HG03457 (cell line): ENCODE measurements at regions not wholly inside any gene's neighbourhood (a gene's known extent, or its start where the extent isn't known, plus 50 kb on each side); places are given as distances from the start of the nearest gene placed in this dataset.
A peak's percentile ranks its signal among the peaks of the same experiment; 100 is the strongest.

Experiments
- ATAC-seq: cut with Tn5 transposase; IDR thresholded peaks from one replicate; pipeline ENCODE4 v1.9.1; 2021; ENCODE audit warnings: moderate number of reproducible peaks; ENCODE audit not compliant: unreplicated experiment

DNA sequence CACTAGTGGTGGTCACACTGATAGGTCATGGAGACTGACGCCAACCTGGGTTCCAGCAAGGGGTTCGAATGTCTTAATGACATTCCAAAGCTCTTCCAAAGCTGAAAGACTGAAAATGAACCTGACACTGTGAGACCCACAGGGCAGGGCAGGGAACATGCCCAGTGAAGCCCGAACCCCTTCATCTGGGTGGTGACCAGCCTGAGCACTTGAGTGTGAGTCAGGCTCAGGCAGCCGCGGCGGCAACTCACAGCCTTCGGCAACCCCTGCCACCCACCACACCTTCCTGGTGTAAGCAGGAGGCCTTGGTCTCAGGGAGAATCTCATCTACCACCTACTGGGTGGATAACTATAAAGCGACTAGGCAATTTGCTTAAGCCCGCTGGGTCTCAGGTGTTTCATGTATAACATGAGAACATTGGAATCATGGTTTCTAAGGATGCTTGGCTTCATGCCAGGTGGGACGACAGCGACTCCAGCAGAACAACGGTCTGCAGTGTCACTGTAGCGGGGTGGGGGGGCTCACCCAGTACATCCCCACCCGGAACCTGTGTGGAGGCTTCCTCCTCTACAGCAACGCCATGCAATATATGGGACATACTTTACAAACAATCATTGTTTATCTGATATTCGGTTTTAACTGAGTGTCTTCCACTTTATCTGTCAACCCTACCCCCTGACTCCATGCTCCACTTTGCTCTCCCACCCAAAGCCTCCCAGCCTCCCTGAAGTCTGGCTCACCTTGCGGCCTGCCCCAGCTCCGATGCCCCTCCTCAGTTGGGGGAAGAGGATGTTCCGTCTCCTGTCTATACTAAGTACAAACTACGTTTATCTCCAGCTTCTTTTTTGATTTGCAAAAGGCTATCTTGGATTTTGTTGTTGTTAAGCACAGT is 125.0 kb upstream of the MEF2A start:
- no peak for ATAC-seq

DNA sequence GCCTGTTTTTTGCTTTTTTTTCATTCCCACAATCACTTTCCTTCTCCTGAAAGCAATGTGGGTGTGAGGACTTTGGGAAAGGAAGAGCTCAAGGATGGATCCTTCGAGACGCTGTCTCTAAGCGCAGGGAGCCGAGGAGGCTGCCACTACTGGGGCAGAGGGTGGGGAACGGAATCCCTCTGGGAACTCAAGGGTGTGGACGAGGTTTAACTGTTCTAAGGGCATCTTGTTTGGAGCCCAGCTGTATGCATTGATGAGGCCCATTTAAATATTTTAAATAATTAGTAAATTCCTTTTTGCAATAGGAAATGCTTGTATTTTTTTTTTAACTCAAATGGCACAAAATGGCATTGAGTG is 124.4 kb upstream of the MEF2A start:
- ATAC-seq: no peak

DNA sequence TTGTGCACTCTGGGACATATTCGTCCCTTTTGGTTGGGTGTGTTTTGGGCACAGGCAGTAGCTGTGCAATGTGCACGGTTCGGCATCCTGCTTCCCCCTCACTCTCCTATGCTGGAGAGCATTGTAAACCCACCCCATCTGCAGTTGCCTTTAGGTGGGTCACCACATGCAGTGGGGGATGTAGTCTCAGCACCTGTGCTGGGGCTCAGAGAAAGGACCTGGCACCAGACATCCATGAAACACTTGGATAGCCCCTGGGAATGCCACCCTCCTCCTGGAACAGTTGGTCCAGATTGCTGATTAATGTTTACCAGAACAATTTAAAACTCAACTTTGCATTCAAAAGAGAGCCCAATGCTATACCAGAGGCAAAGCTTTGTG is 123.9 kb upstream of the MEF2A start:
- no peak for ATAC-seq

DNA sequence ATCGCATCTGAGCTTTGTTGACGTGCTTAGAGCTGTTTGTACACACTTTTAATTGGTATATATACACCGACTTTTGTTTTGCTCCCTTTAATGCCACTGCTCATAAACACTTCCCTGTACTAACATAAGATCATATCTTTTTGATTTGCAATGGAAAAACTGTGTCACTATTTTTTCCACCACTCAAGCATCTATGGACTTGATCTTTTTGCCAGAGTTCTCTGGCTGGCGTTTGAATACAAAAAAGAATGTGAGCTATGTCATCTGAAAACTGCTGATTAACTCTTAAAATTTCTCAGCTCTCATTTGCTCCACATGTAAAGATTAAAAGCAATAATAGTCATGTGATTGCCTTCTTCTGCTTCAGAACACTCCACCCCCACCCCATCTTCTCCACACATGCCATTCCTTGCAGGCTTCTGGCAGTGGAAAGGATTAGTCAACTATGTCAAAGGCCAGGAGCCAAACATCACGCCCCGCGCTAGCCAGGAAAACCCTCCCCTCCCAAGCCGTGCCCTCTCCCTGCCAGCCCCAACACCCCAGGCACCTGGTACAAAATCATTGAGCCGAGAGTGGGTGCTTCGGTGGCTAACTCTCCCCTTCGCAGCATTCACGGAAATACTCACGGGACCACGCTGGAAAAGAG is 123.4 kb upstream of the MEF2A start:
- ATAC-seq: no peak

DNA sequence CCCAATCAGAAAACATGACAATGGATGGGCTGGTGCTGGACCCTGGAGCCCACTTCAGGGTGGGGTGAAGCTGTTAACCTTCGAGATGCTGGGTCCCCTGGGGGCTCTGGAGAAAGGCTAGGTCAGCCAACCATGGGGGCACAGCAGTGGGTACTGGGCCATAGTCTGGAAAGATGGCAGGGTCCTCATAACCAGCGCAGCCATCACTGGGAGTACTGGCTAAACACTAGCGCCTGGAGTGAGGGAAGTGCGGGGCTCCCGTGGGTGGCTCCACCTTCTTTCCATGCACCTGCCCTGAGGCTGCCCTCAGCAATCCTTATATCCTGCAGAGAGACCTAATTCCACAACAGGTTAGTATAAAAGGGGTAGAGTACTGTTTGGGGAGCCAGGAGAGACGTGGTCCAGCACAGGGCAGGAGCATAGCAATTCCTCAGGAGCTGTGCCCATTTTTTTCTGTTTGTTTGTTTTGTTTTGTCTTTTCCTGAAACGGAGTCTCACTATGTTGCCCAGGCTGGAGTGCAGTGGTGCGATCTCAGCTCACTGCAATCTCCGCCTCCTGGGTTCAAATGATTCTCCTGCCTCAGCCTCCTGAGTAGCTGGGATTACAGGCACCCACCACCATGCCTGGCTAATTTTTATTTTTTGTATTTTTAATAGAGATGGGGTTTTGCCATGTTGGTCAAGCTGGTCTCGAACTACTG is 122.6 kb upstream of the MEF2A start:
- no peak for ATAC-seq

DNA sequence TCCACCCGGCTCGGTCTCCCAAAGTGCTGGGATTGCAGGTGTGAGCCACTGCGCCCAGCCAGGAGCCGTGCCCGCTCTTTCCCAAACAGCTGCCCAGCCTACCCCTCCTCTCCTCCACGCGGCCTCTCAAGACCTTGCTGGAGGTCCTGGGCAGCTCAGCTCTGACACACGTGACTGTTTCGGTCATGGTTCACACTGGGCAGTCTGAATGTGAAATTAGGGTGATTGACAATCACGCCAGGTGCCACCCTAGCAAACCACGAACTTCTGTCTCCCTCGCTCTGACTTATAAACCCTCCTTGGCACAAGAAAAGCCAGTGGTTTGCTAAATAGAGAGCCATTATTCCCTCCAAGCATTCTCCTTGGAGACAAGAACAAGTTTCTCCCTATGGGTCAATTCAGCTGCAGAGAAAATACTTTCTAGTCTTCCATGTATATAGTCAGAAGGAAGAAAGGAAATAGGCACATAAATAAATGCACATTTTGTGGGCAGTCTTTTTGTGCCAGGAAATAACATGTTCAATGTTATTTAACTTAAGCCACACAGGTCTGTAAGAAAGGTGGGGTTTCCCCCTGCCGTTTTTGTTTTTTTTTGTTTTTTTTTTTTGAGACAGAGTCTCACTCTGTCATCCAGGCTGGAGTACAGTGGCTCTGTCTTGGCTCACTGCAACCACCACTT is 121.9 kb upstream of the MEF2A start:
- no peak for ATAC-seq

DNA sequence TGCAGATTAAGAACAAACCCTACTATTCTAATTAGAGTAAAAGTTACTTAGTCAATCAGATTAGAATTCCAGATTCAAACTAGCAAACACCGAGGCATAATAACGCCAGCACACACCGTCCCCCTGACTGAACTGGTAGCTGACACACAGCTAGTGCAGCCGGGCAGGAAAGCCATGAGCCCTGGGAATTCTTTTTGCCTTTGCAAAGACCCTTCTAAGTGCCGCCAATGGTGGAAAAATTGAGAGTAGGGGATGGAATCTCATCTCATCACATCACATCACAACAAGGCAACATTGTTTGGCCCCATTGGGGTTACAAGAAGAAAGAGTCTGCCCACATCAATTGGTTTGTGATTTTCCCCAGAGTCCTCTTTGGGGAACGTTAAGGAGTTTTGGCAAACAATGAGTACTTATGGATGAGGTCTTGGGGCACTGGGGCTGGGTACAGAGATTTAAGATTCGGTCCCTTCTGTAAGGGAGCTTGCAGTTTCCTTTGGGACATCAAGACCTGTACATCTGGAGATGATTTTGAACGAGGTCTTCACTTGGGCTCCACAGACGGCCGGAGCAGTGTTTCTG is 120.4 kb upstream of the MEF2A start:
- ATAC-seq: no peak

DNA sequence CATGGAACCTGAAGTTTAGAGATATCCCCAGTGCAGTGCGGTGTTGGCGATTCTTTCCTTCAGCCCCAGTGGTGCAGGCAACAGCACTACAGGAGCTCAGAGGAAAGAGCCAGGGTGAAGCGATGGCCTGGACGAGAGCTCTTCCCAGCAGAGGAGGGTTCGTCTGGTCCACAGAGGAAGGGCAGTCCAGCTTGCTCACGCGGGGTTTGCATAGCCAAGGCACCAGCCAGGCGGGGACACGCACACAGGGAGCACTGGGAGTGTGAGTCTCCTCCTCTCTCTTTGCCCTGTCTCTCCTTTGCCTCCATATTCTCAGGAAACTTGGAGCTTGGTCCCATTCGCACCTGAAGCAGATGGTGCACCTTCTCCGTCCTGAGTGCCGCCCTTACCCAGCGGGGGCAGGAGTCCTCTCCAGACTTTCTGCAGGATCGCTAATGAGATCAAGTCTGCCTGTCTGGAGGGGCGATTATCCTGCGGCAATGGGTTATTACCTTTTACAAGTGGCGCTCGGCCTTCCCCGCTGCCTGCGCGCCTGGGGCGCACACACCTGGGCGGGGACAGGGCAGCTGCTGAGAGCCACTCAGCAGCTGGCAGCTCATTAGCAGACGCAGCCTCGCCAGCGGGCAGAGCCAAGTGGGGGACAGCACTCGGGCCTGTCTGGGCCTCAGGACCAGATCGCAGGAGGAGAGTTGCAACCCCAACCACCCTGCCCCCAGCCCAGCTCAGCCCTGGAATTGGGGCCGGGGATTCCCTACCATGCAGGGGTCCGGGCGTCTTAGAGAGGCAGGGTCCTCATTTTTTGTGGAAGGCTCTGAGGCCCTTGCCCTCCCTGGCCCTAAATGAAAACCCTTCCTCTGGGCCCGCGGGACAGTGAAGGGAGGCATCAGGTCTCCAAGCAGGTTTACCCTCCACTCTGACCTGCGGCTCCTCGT is 119.0 kb upstream of the MEF2A start:
- ATAC-seq: no peak

DNA sequence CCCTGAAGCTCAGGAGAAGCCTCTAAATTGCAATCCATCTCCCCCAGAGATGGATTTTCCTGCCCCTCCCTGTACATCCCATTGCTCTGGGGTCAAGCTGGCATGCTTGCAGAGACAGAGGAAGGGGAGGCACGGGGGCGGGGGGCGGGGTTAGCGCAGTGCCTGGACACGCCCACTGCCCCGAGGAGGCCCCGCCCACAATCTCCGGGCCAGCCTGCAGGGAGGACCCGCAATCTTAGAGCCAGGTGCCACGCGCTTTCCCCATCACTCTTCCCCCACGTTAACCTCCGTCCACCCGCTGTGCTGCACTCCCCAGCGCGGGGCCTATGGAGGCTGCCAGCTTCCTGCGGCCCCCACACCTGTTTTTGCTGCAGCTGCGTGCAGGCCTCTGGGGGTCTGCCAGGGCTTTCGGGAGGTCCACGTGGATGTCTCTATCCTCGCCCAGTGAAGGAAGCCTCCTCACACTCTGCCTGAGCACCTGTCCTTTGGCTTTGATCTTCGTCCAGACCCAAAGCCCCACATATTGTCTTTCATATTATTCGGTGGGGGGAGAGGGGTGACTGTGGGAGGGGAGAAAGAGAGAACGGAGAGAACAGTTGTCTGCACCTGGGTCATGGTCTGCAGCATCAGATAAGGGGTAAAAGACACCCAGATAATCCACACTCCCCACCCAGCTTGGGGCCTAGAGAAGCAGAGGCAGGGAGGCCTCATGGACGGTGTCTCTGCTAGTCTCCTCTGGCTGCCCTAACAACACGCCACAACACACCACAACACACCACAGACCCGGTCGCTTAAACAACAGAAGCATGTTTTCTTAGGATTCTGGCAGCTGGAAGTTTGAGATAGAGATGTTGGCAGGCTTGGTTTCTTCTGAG is 118.0 kb upstream of the MEF2A start:
- no peak for ATAC-seq

DNA sequence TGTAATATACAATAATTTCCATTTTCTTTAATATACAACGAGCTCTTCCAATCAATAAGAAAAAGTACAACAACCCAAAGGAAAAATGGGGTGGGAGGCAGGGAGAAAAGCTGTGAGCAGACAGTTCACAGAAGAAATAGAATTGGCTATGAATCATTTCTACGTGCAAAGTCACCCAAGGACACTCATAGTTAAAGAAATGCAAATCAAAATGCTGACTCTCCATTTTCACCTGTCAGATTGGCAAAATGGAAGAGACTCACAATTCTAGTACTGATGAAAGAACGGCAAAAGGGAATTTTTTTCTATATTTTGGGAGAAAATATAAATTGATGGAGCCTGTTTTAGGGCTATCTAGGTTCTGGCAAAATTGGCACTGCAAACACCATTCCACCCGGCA is 116.3 kb upstream of the MEF2A start:
- ATAC-seq: no peak

DNA sequence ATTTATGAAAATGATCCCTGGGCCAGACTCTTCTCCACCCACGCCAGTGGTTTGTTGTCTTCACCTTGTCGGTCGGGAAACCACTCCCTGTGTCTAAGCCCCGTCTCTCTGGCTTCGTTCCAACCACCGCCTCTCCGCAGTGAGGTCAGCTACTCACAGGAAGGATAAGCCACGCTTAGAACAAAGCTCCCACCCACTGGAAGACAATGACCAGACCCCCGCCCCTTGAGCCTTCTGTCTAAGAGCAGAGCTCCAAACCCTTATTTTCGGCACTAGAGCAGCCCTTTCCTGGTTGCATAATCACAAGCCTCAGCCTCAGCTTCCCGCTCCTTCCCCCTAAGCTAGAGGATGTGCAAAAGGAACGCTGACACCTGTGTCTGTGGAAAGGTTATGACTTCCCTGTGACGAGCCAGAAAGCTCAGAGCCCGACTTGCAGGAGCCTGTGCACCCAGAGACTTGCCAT is 114.9 kb upstream of the MEF2A start:
- ATAC-seq: no peak

DNA sequence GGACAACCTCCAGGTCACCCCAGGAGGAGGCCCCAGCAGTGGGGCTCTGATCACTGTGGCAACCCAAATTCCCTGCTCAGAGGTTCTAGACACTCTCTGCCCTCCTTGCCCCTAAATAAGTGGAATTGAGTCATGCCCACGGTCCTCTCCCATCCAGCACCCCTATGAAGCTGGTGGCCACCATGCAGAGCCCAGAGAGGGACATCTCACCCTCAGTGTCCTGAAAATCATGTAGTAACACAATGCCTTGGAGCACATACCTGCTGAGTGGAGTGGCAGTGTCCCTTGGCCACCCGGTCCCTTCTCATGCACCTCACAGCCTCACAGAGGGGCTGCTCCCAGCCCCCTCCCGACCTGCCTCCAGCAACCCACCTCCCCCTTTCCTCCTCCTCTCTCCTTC is 114.3 kb upstream of the MEF2A start:
- no peak for ATAC-seq

DNA sequence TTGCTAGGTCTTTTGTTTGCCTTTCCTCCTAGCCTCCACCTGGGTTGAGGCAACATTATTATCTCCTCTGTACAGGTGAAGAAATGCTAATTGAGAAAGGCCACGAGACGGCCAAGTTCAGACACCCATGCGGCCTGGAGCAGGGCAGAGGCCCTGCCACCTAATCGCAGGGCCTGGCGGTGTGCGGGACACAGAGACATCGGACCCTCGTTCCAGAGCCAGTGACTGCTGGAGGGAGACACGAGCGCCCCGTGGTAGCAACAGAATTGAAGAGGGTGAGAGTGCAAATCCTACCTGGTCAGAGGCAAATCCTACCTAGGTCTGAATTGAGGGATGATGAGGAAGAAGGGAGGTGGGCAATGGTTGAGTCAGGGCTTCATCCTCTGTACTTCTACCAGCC is 113.8 kb upstream of the MEF2A start:
- no peak for ATAC-seq

DNA sequence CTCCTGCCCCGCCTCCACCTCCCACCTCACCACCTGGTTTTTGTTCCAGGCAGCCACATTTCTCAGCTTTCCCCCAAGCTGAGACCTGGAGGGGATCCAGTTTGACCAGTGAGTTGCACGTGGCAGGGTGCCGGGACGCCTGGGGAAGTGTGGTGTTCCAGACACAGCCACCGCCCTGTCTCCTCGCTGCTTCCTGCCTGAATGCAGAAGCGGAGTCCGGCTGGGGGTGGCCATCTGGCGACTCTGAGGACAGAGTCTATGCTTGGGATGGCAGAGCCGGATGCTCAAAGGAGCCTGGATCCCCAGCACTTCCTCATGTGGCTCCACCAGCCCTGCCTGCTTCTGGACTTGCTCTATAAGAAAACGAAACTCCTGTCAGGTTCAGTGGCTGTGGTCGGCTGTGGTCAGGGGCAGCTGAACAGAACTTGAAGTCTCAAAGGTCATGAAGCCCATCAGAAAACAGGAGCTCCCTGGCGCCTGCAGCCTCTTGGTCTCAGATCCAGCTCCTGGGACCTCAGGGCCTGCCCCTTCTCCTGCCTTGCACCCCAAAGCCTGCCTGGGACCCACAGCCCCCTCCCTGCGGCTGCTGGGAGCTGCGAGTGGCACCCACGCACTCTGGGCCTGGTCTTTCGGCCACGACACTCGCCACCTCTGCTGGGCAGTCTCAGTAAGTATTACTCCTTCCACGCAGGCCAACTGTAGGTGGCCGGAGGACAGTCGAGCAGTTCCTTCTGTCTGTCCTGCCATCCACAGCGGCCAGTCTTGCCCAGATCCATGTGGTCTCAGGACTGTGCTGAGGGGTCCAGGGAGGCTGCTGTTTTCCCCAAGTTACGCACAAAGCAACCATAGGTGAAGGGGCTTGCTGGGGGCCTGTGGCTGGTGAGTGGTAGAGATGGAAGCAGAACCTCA is 112.8 kb upstream of the MEF2A start:
- ATAC-seq: peak; percentile 65

DNA sequence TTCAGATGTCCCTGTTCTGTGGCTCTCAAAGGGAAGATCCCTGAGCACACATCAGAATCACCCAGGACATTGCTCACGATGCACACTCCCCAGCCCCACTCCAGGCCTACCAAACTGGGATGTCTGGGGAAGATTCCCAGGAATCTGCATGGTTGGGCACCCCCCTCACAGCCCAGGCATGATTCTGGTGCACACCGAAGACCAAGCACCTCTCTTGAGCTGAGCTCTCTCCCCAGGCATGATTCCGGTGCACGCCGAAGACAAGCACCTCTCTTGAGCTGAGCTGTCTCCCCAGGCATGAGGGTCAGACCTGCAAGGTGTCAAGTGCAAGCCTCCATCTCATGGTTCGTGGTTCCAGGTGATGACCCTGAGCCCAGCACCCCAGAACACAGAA is 112.2 kb upstream of the MEF2A start:
- no peak for ATAC-seq

DNA sequence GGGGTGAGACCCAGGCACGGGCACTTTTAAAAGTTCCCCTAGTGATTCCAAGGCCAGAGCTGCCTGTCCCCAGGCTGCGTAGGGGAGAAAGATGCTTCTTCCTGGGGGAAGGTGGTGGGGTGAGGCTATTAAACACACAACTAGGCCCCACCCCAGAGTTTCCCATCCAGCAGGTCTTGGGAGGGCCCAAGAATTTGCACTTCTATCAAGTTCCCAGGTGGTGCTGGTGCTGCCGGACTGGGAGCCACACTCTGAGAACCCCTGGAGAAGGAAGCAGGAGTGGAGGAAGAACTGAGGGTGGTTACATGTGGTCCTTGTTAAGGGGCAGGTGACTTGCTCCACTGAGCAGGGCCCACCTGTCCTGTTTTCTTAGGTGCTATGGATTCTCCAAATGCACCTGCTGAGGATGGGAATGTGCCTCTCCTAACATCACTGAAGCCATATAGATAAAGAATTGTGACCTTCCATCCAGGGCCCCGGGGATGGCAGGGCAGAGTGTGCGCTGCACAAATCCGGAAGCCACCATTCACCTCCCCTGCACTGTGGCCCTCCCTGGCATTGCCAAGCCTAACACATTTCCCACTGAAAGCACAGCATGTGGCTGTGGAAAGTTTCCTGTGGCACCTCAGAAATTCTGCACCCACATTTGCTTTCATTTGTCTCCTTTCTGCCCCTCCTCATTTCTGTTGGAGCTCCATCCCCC is 111.5 kb upstream of the MEF2A start:
- ATAC-seq: no peak
